ENCODE measurements at regions not wholly inside any gene's neighbourhood (a gene's known extent, or its start where the extent isn't known, plus 50 kb on each side); places are given as distances from the start of the nearest gene placed in this dataset.

- peaks cover 8% of the 10 kb centered on the region for H3K36me3 Mint-ChIP-seq (ENCODE audit: insufficient read depth)
- DNase-seq (ENCODE audit: low spot score, unreplicated experiment), result no peak
- no peaks in the 10 kb centered on the region for H3K27me3 Mint-ChIP-seq
- H3K9me3 Mint-ChIP-seq (ENCODE audit: low read depth), result peaks cover 27% of the 10 kb centered on the region
- TF ChIP-seq CTCF (IDR thresholded peaks at IDR 0.05; ENCODE audit: unreplicated experiment), result no peak
- H3K4me3 Mint-ChIP-seq (ENCODE audit: low read depth), result no peak overlapping the region
- H3K27ac Mint-ChIP-seq, result no peak overlapping the region
- no peaks in the 10 kb centered on the region for H3K4me1 Mint-ChIP-seq (ENCODE audit: low read depth)
Measured at GRCh38 chrX:74018253-74018652, 165.7 kb upstream of the XIST start.

GRCh38 chrX:74015379-74016019, 163.0 kb upstream of the XIST start:
- DNase-seq (ENCODE audit: low spot score, unreplicated experiment), result peak; percentile 34
- Mint-ChIP-seq H3K4me1 (ENCODE audit: low read depth) (no peaks in the 10 kb centered on the region), H3K36me3 (ENCODE audit: insufficient read depth) (peaks cover 2% of the 10 kb centered on the region), H3K27ac (no peak overlapping the region), H3K9me3 (ENCODE audit: low read depth) (peaks cover 7% of the 10 kb centered on the region), H3K27me3 (no peaks in the 10 kb centered on the region), H3K4me3 (ENCODE audit: low read depth) (no peak overlapping the region)
- TF ChIP-seq CTCF (IDR thresholded peaks at IDR 0.05; ENCODE audit: unreplicated experiment), result peak; percentile 93

GRCh38 chrX:74009041-74009440, 156.5 kb upstream of the XIST start:
- peaks cover 10% of the 10 kb centered on the region for H3K9me3 Mint-ChIP-seq (ENCODE audit: low read depth)
- no peak overlapping the region for H3K4me3 Mint-ChIP-seq (ENCODE audit: low read depth)
- no peaks in the 10 kb centered on the region for H3K4me1 Mint-ChIP-seq (ENCODE audit: low read depth)
- DNase-seq (ENCODE audit: low spot score, unreplicated experiment), result no peak
- H3K27ac Mint-ChIP-seq, result no peak overlapping the region
- H3K27me3 Mint-ChIP-seq, result no peaks in the 10 kb centered on the region
- no peak for TF ChIP-seq CTCF (IDR thresholded peaks at IDR 0.05; ENCODE audit: unreplicated experiment)
- peaks cover 23% of the 10 kb centered on the region for H3K36me3 Mint-ChIP-seq (ENCODE audit: insufficient read depth)

GRCh38 chrX:73992019-73992418, 139.5 kb upstream of the XIST start:
- Mint-ChIP-seq H3K27me3 (no peaks in the 10 kb centered on the region), H3K36me3 (ENCODE audit: insufficient read depth) (peaks cover 42% of the 10 kb centered on the region), H3K4me3 (ENCODE audit: low read depth) (no peak overlapping the region), H3K9me3 (ENCODE audit: low read depth) (peaks cover 16% of the 10 kb centered on the region), H3K27ac (no peak overlapping the region), H3K4me1 (ENCODE audit: low read depth) (no peaks in the 10 kb centered on the region)
- no peak for DNase-seq (ENCODE audit: low spot score, unreplicated experiment)
- TF ChIP-seq CTCF (IDR thresholded peaks at IDR 0.05; ENCODE audit: unreplicated experiment), result no peak

GRCh38 chrX:73987166-73987565, 134.7 kb upstream of the XIST start:
- H3K36me3 Mint-ChIP-seq (ENCODE audit: insufficient read depth), result peaks cover 32% of the 10 kb centered on the region
- H3K4me3 Mint-ChIP-seq (ENCODE audit: low read depth), result no peak overlapping the region
- H3K9me3 Mint-ChIP-seq (ENCODE audit: low read depth), result peaks cover 3% of the 10 kb centered on the region
- DNase-seq (ENCODE audit: low spot score, unreplicated experiment), result no peak
- H3K27me3 Mint-ChIP-seq, result no peaks in the 10 kb centered on the region
- H3K4me1 Mint-ChIP-seq (ENCODE audit: low read depth), result no peaks in the 10 kb centered on the region
- TF ChIP-seq CTCF (IDR thresholded peaks at IDR 0.05; ENCODE audit: unreplicated experiment), result no peak
- no peak overlapping the region for H3K27ac Mint-ChIP-seq
